Spleen (tissue), 11 donors: ENCODE measurements at regions not wholly inside any gene's neighbourhood (a gene's known extent, or its start where the extent isn't known, plus 50 kb on each side); places are given as distances from the start of the nearest gene placed in this dataset.

Source experiments
- DNase-seq: peaks from one replicate; pipeline ENCODE4 v3.0.0-alpha.2; 2020
- H3K27ac ChIP-seq, 8 donors: fragments of 200-600 bp; sonication (generic) in 7 of 8; 1 replicate in 4 of 8; 2 replicates in 4 of 8; pipeline versions ENCODE4 v1.5.0 to v1.8.0; 2016 to 2021; ENCODE audit warnings: inconsistent platforms in 4 of 8, mild to moderate bottlenecking in 4 of 8, moderate library complexity in 1 of 8
- H3K27me3 ChIP-seq, 7 donors: fragments of 200-600 bp; sonication (generic) in 6 of 7; replicated peaks in 1 of 7; 1 replicate in 4 of 7; 2 replicates in 3 of 7; pipeline versions ENCODE4 v1.5.0 to v1.8.0; 2016 to 2021; ENCODE audit warnings: inconsistent platforms in 3 of 7, mild to moderate bottlenecking in 1 of 7
- H3K36me3 ChIP-seq, 6 donors: fragments of 200-600 bp; sonication (generic) in 5 of 6; 1 replicate in 4 of 6; 2 replicates in 2 of 6; pipeline versions ENCODE4 v1.5.0 to v1.8.0; 2016 to 2021; ENCODE audit warnings: inconsistent platforms in 2 of 6
- H3K4me1 ChIP-seq, 6 donors: fragments of 200-600 bp; sonication (generic) in 5 of 6; 1 replicate in 3 of 6; 2 replicates in 3 of 6; pipeline versions ENCODE4 v1.5.0 to v1.8.0; 2016 to 2021; ENCODE audit warnings: inconsistent platforms in 3 of 6
- H3K4me3 ChIP-seq, 8 donors: fragments of 200-600 bp; sonication (generic) in 7 of 8; 1 replicate in 4 of 8; 2 replicates in 4 of 8; pipeline versions ENCODE4 v1.5.0 to v1.8.0; 2016 to 2021; ENCODE audit warnings: inconsistent platforms in 4 of 8, mild to moderate bottlenecking in 4 of 8, moderate library complexity in 2 of 8
- H3K9me3 ChIP-seq, 8 donors: fragments of 200-600 bp; sonication (generic) in 7 of 8; 1 replicate in 4 of 8; 2 replicates in 4 of 8; pipeline versions ENCODE4 v1.5.0 to v1.8.0; 2016 to 2021; ENCODE audit warnings: inconsistent platforms in 4 of 8
- CTCF ChIP-seq, 11 experiments: fragments of 200-600 bp in 7 of 11; fragments of 450-650 bp in 4 of 11; sonication (generic) in 4 of 11; IDR thresholded peaks in 8 of 11; conservative IDR thresholded peaks in 3 of 11; 1 replicate in 7 of 11; 2 replicates in 4 of 11; pipeline versions ENCODE4 v1.4.0 to v1.8.0; 2016 to 2021; ENCODE audit warnings: antibody characterized with exemption in 11 of 11, inconsistent platforms in 4 of 11, mild to moderate bottlenecking in 1 of 11
- POLR2A ChIP-seq, 3 donors: fragments of 450-650 bp; IDR thresholded peaks; one replicate each; pipeline ENCODE4 v1.5.1; 2017; ENCODE audit warnings: antibody characterized with exemption in 3 of 3, mild to moderate bottlenecking in 1 of 3
- POLR2AphosphoS5 ChIP-seq, 3 donors: sonication (generic); formaldehyde crosslinking; IDR thresholded peaks; one replicate each; pipeline ENCODE4 v1.5.1; 2017; ENCODE audit warnings: antibody characterized with exemption in 3 of 3
- WGBS, 5 donors: extraction: QIAGEN DNeasy Blood & Tissue Kit in 3 of 5; methylation state at CpG; one replicate each; pipeline versions ENCODE4 v1.1.5 to v1.1.7; 2013 to 2018; 5-methylcytosine and 5-hydroxymethylcytosine counted together
- intact Hi-C: fragments of 100-400 bp; cut with DNase I; formaldehyde crosslinking; loops from one replicate; pipeline ENCODE4 v1.15.0; 2023; ENCODE audit warnings: low total_unique reads
- small RNA-seq, 4 donors: library from RNA; depleted of rRNA; stranded (forward); fragments of <200 nt; gene quantifications; one replicate each; pipeline ENCODE3, GENCODE V24; 2016
- donor health status: healthy with polysubstance abuse.
- donor health status: DM: no; HTN: no; CAD: no; lungs with moderate emphysema.
- donor health status: DM: no; HTN: no; CAD: no.
- donor health status: Bipolar disorder and iron deficiency.
- donor health status: healthy.
- donor health status: DM: no; HTN: no; CAD: no.
- donor health status: DM: yes; HTN: yes; CAD: no.

GRCh38 chr11:43250309-43250708, 61.5 kb upstream of the API5 start:
- Histone ChIP-seq H3K27ac (no peak overlapping the region), H3K4me1 (no peaks in the 10 kb centered on the region), H3K36me3 (no peaks in the 10 kb centered on the region), H3K27me3 (peaks cover 0 to 19% (median 0%) of the 10 kb centered on the region in 7 donors), H3K9me3 (no peaks in the 10 kb centered on the region), H3K4me3 (no peak overlapping the region)
- DNase-seq, result no peak
- intact Hi-C loops, result no loop called here
- TF ChIP-seq CTCF (IDR thresholded peaks at IDR 0.05 in 8 of 11, conservative IDR thresholded peaks at IDR 0.05 in 3 of 11), result no peak
- TF ChIP-seq POLR2A (IDR thresholded peaks at IDR 0.05), result no peak

GRCh38 chr11:43261775-43262174, 50.0 kb upstream of the API5 start:
- WGBS, 5 donors, result 73 to 86% (median 80%) methylated on average over 2 of the region's 2 CpGs
- Histone ChIP-seq H3K4me1 (no peaks in the 10 kb centered on the region), H3K36me3 (no peaks in the 10 kb centered on the region), H3K27ac (no peak overlapping the region), H3K27me3 (no peaks in the 10 kb centered on the region), H3K9me3 (peaks cover 0 to 34% (median 25%) of the 10 kb centered on the region in 8 donors), H3K4me3 (no peak overlapping the region)
- DNase-seq, result no peak
- TF ChIP-seq POLR2AphosphoS5 (IDR thresholded peaks at IDR 0.05) (no peak), POLR2A (IDR thresholded peaks at IDR 0.05) (no peak), CTCF (IDR thresholded peaks at IDR 0.05 in 8 of 11, conservative IDR thresholded peaks at IDR 0.05 in 3 of 11) (no peak)
- intact Hi-C loops, result no loop called here

Small RNAs in the stretch of these regions (small RNA-seq; reads per million reads assigned to genes)
- gene AC021006.3, result 0 reads per million in 4 donors
- 0 reads per million in 4 donors for gene AC109810.1
